ENCODE measurements at regions not wholly inside any gene's neighbourhood (a gene's known extent, or its start where the extent isn't known, plus 50 kb on each side); places are given as distances from the start of the nearest gene placed in this dataset.

GRCh38 chr3:83734656-83735055 is 1224.1 kb upstream of the CADM2 start:
- Histone ChIP-seq H3K79me1 (ENCODE audit: insufficient read depth, low read depth, low read length, poor library complexity, severe bottlenecking) (no peaks in the 10 kb centered on the region), H2BK120ac (ENCODE audit: low read depth, low read length, poor library complexity, severe bottlenecking) (no peak overlapping the region), H3K79me2 (ENCODE audit: insufficient read depth, low read length) (no peaks in the 10 kb centered on the region), H2BK12ac (ENCODE audit: insufficient read length, low read depth, low read length) (no peak overlapping the region), H4K8ac (replicated peaks; ENCODE audit: insufficient read length, low read depth, low read length) (no peak overlapping the region), H2AK5ac (ENCODE audit: insufficient read length, low read length) (no peak overlapping the region), H2BK15ac (ENCODE audit: low read depth, low read length) (no peak overlapping the region), H4K20me1 (ENCODE audit: control insufficient read depth, insufficient read depth, insufficient read length) (no peaks in the 10 kb centered on the region), H3K23me2 (ENCODE audit: insufficient read length, low read depth, low read length, poor library complexity, severe bottlenecking) (no peaks in the 10 kb centered on the region), H3K27me3 (ENCODE audit: insufficient read depth, low read length) (no peaks in the 10 kb centered on the region), H2BK20ac (ENCODE audit: low read depth, low read length, poor library complexity, severe bottlenecking) (no peak overlapping the region), H3K27ac (ENCODE audit: insufficient read length, low read depth, low read length) (no peak overlapping the region), H3K23ac (ENCODE audit: insufficient read length, low read depth, low read length) (no peak overlapping the region), H2BK5ac (ENCODE audit: insufficient read length, low read length) (no peak overlapping the region), H3K9ac (ENCODE audit: extremely low read depth, insufficient read length, low read length) (no peak overlapping the region), H3K4me1 (ENCODE audit: insufficient read depth, low read length) (no peaks in the 10 kb centered on the region), H3K14ac (ENCODE audit: insufficient read depth, low read length) (no peak overlapping the region), H2AFZ (ENCODE audit: low read length) (no peak overlapping the region), H4K91ac (ENCODE audit: insufficient read length, low read depth, low read length) (no peak overlapping the region), H3T11ph (ENCODE audit: low read length) (no peak overlapping the region), H3K4ac (ENCODE audit: low read depth, low read length) (no peak overlapping the region), H4K5ac (ENCODE audit: insufficient read length, low read depth, low read length) (no peak overlapping the region), H3K9me3 (ENCODE audit: control insufficient read depth, low read depth, low read length) (no peaks in the 10 kb centered on the region), H3K56ac (ENCODE audit: insufficient read length, low read depth, low read length) (no peak overlapping the region), H3K18ac (ENCODE audit: insufficient read length, low read depth, low read length) (no peak overlapping the region), H3K4me2 (ENCODE audit: insufficient read depth, insufficient read length, low read length) (no peak overlapping the region)
- H3K27ac Mint-ChIP-seq, result no peak overlapping the region
- H3K4me1 Mint-ChIP-seq, result no peaks in the 10 kb centered on the region
- WGBS (ENCODE audit: extremely low coverage, insufficient read length, low lambda C conversion rate), result no CpG with 5 or more reads among the region's 4 CpGs
- DNase-seq, result no peak
- H3K36me3 Mint-ChIP-seq (ENCODE audit: insufficient read depth in 1 of 3, low read depth in 3 of 3), result no peaks in the 10 kb centered on the region
- no peak overlapping the region for H3K4me3 Mint-ChIP-seq
- no peaks in the 10 kb centered on the region for H3K27me3 Mint-ChIP-seq (ENCODE audit: low read depth)
- no peak for TF ChIP-seq CTCF (conservative IDR thresholded peaks at IDR 0.05)
- H3K9me3 Mint-ChIP-seq, result 0 out of 5 replicates have a peak, but pooled peaks cover 0 to 2% of the 10 kb centered on the region in 2 experiments
